Panc1 (cell line): ENCODE measurements at regions not wholly inside any gene's neighbourhood (a gene's known extent, or its start where the extent isn't known, plus 50 kb on each side); places are given as distances from the start of the nearest gene placed in this dataset.

Source experiments
- ATAC-seq: fragments of 200-7000 bp; cut with Tn5 transposase; 2 replicates; pipeline ENCODE4 v1.9.1; 2020; ENCODE audit warnings: mild to moderate bottlenecking, moderate library complexity
- BruUV-seq: library from RNA; stranded (reverse); fragments of 400-500 nt; replicated peaks from 2 replicates; lab custom pipeline; 2021; lab: Mats Ljungman, UMichigan
- CTCF ChIA-PET: fragments of 300-600 bp; sonication (Branson Sonifier 250); formaldehyde crosslinking; loops from one replicate; lab custom pipeline; 2022; ENCODE audit warnings: antibody characterized with exemption; lab: Charles Lee
- POLR2A ChIA-PET: fragments of 300-600 bp; sonication (Branson Sonifier 250); formaldehyde crosslinking; loops from one replicate; lab custom pipeline; 2022; ENCODE audit warnings: antibody characterized with exemption; lab: Charles Lee
- DNase-seq: peaks from one replicate; pipeline ENCODE4 v3.0.0-alpha.2; 2010; ENCODE audit warnings: low read depth, low spot score
- H3K27ac ChIP-seq: 2 replicates; pipeline ENCODE4 v1.5.1; 2011; ENCODE audit warnings: mild to moderate bottlenecking, low read length, inconsistent platforms
- H3K27me3 ChIP-seq: fragments of 200-500 bp; sonication (Bioruptor generic); 2 replicates; pipeline ENCODE4 v1.6.0; 2014; ENCODE audit warnings: low read length, inconsistent platforms; ENCODE audit not compliant: control insufficient read depth, insufficient read depth
- H3K36me3 ChIP-seq: fragments of 200-500 bp; sonication (Bioruptor generic); 2 replicates; pipeline ENCODE4 v1.5.1; 2014; ENCODE audit warnings: inconsistent platforms, mild to moderate bottlenecking, low read length, moderate library complexity; ENCODE audit not compliant: control insufficient read depth, insufficient read depth
- H3K4me1 ChIP-seq: 2 replicates; pipeline ENCODE4 v1.5.1; 2011; ENCODE audit warnings: inconsistent platforms, mild to moderate bottlenecking, low read length, moderate library complexity; ENCODE audit not compliant: control insufficient read depth, insufficient read depth
- H3K4me3 ChIP-seq, 2 experiments: 2 replicates each; pipeline ENCODE4 v1.5.1; 2011 to 2012; ENCODE audit warnings: low read depth in 2 of 2, low read length in 2 of 2, mild to moderate bottlenecking in 2 of 2, inconsistent platforms in 1 of 2, moderate library complexity in 1 of 2
- H3K9me3 ChIP-seq: fragments of 200-500 bp; sonication (Bioruptor generic); 2 replicates; pipeline ENCODE4 v1.5.1; 2014; ENCODE audit warnings: low read depth, mild to moderate bottlenecking, inconsistent platforms, low read length, moderate library complexity; ENCODE audit not compliant: control insufficient read depth, insufficient read depth
- POLR2AphosphoS5 ChIP-seq: IDR thresholded peaks from 2 replicates; pipeline ENCODE4 v1.6.1; 2012; ENCODE audit warnings: mild to moderate bottlenecking, low read depth, low read length, moderate library complexity
- SIN3A ChIP-seq: IDR thresholded peaks from 2 replicates; pipeline ENCODE4 v1.6.1; 2012; ENCODE audit warnings: low read depth, mild to moderate bottlenecking, low read length, moderate library complexity, borderline replicate concordance; ENCODE audit not compliant: insufficient read depth
- TCF7L2 ChIP-seq: IDR thresholded peaks from 2 replicates; pipeline ENCODE4 v1.6.1; 2011; ENCODE audit warnings: mild to moderate bottlenecking, low read depth, low read length, inconsistent platforms
- in situ Hi-C: cut with HindIII; loops from 2 replicates; pipeline ENCODE4 v1.10.0; 2016; ENCODE audit warnings: low sequenced_read_pairs, low pct_unique_long_range_greater_than_20kb
- intact Hi-C: fragments of 100-400 bp; cut with micrococcal nuclease; formaldehyde crosslinking; loops from one replicate; pipeline ENCODE4 v1.10.0; 2022; ENCODE audit not compliant: unreplicated experiment
- TF ChIP-seq, protein P1 (sequence below): fragments of 450-650 bp; IDR thresholded peaks from 2 replicates; pipeline ENCODE4 v1.5.1; 2017; ENCODE audit warnings: mild to moderate bottlenecking
- TF ChIP-seq, protein P2 (sequence below), 2 experiments: IDR thresholded peaks; 2 replicates each; pipeline ENCODE4 v1.6.1; 2011 to 2012; ENCODE audit warnings: low read depth in 2 of 2, control low read depth in 1 of 2, low read length in 1 of 2, mild to moderate bottlenecking in 1 of 2, moderate library complexity in 1 of 2; ENCODE audit not compliant: insufficient read depth in 1 of 2

DNA sequence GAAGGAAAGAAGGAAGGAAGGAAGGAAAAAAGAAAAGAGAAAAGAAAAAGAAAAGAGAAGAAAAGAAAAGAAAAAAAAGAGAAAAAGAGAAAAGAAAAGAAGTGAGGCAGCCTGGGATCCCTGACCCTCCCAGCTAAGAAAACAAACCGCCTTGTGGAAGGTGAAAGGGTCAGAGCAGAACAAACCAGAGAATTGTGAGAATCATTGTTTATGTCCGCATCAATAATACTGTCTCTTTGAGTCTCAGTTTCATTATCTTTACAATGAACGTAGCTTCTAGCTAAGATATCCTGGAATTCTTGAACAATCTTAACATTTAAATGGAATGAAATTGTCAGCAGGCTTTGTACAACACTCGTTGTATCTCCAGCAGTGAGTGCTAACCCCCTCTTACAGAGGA lies 66.4 kb upstream of the SERP2 start:
- POLR2A ChIA-PET: interaction anchor here (0.6 to 1.3 kb wide), 3 partner anchors 130 to 677 kb away, joined by 4 to 7 read pairs (median 5); no protein-coding TSS in a partner anchor
- Histone ChIP-seq H3K27me3 (no peaks in the 10 kb centered on the region), H3K36me3 (no peaks in the 10 kb centered on the region), H3K27ac (no peak overlapping the region), H3K4me1 (no peaks in the 10 kb centered on the region; the same call in 1 of the 2 replicates), H3K9me3 (no peaks in the 10 kb centered on the region), H3K4me3 (no peak overlapping the region)
- BruUV-seq: no TSS peak
- TF ChIP-seq POLR2AphosphoS5 (no peak), TCF7L2 (no peak), SIN3A (no peak)
- TF ChIP-seq, protein P1, sequence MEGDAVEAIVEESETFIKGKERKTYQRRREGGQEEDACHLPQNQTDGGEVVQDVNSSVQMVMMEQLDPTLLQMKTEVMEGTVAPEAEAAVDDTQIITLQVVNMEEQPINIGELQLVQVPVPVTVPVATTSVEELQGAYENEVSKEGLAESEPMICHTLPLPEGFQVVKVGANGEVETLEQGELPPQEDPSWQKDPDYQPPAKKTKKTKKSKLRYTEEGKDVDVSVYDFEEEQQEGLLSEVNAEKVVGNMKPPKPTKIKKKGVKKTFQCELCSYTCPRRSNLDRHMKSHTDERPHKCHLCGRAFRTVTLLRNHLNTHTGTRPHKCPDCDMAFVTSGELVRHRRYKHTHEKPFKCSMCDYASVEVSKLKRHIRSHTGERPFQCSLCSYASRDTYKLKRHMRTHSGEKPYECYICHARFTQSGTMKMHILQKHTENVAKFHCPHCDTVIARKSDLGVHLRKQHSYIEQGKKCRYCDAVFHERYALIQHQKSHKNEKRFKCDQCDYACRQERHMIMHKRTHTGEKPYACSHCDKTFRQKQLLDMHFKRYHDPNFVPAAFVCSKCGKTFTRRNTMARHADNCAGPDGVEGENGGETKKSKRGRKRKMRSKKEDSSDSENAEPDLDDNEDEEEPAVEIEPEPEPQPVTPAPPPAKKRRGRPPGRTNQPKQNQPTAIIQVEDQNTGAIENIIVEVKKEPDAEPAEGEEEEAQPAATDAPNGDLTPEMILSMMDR: no peak
- TF ChIP-seq, protein P2, sequence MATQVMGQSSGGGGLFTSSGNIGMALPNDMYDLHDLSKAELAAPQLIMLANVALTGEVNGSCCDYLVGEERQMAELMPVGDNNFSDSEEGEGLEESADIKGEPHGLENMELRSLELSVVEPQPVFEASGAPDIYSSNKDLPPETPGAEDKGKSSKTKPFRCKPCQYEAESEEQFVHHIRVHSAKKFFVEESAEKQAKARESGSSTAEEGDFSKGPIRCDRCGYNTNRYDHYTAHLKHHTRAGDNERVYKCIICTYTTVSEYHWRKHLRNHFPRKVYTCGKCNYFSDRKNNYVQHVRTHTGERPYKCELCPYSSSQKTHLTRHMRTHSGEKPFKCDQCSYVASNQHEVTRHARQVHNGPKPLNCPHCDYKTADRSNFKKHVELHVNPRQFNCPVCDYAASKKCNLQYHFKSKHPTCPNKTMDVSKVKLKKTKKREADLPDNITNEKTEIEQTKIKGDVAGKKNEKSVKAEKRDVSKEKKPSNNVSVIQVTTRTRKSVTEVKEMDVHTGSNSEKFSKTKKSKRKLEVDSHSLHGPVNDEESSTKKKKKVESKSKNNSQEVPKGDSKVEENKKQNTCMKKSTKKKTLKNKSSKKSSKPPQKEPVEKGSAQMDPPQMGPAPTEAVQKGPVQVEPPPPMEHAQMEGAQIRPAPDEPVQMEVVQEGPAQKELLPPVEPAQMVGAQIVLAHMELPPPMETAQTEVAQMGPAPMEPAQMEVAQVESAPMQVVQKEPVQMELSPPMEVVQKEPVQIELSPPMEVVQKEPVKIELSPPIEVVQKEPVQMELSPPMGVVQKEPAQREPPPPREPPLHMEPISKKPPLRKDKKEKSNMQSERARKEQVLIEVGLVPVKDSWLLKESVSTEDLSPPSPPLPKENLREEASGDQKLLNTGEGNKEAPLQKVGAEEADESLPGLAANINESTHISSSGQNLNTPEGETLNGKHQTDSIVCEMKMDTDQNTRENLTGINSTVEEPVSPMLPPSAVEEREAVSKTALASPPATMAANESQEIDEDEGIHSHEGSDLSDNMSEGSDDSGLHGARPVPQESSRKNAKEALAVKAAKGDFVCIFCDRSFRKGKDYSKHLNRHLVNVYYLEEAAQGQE (IDR thresholded peaks at IDR 0.05; ENCODE audit: insufficient read depth in 1 of 2, low read depth in 2 of 2, low read length in 1 of 2): no peak
- DNase-seq (no peak), ATAC-seq (no peak)
- intact Hi-C loops (no loop called here), in situ Hi-C loops (no loop called here)
- CTCF ChIA-PET: interaction anchor here (0.6 kb wide), 1 partner anchor 58 kb away, joined by 3 read pairs; no protein-coding TSS in a partner anchor

DNA sequence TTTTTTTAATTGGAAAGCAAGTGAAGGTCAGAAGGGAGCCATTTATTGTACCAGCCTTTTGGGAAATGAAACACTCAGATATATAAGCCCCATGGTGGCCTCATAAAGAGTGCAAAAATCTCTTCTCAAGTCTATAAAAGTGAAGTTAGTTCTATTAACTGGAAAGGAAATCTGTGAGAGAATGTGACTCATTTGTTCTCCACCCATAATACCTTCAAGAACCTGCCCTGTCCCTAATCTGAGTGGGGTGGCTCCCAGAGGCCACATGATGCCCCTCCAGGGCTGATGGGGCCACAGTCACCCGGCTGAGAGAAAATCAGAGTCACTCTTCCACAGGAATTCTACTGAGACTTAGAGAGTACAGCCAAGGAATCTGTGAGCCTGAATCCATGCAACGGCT lies 65.8 kb upstream of the SERP2 start:
- Histone ChIP-seq H3K27me3 (no peaks in the 10 kb centered on the region), H3K4me3 (no peak overlapping the region), H3K9me3 (no peaks in the 10 kb centered on the region), H3K36me3 (no peaks in the 10 kb centered on the region), H3K4me1 (no peaks in the 10 kb centered on the region; the same call in 1 of the 2 replicates), H3K27ac (no peak overlapping the region)
- ATAC-seq (no peak), DNase-seq (no peak)
- ChIA-PET CTCF (interaction anchor here (0.6 kb wide), 1 partner anchor 59 kb away, joined by 3 read pairs; no protein-coding TSS in a partner anchor), POLR2A (interaction anchor here (0.6 kb wide), 2 partner anchors 547 to 676 kb away, joined by 5 to 7 read pairs; no protein-coding TSS in a partner anchor)
- intact Hi-C loops: no loop called here
- TF ChIP-seq, protein P2 (IDR thresholded peaks at IDR 0.05; ENCODE audit: insufficient read depth in 1 of 2, low read depth in 2 of 2, low read length in 1 of 2): no peak
- TF ChIP-seq POLR2AphosphoS5 (no peak), SIN3A (no peak), TCF7L2 (no peak)
- TF ChIP-seq, protein P1: no peak
- in situ Hi-C loops: no loop called here
- BruUV-seq: no TSS peak
